HUES6 (cell line): ENCODE measurements at regions not wholly inside any gene's neighbourhood (a gene's known extent, or its start where the extent isn't known, plus 50 kb on each side); places are given as distances from the start of the nearest gene placed in this dataset.
A peak's percentile ranks its signal among the peaks of the same experiment; 100 is the strongest.
"Not testable (repeated sequence)": the region's sequence is repeated elsewhere in the genome, so short reads cannot be mapped to it uniquely, and the experiment has no call there.

Experiments used
- H3K27ac ChIP-seq: 2 replicates; pipeline ENCODE4 v1.7.0; 2013; ENCODE audit warnings: low read depth, mild to moderate bottlenecking, low read length, inconsistent platforms
- H3K27me3 ChIP-seq: 2 replicates; pipeline ENCODE4 v1.6.1; 2013; ENCODE audit warnings: low read length; ENCODE audit not compliant: control insufficient read depth, insufficient read depth
- H3K36me3 ChIP-seq: 2 replicates; pipeline ENCODE4 v1.6.1; 2013; ENCODE audit warnings: low read length; ENCODE audit not compliant: control insufficient read depth, insufficient read depth
- H3K4me1 ChIP-seq: 2 replicates; pipeline ENCODE4 v1.6.1; 2013; ENCODE audit warnings: low read length; ENCODE audit not compliant: control insufficient read depth, insufficient read depth
- H3K4me3 ChIP-seq: 2 replicates; pipeline ENCODE4 v1.5.1; 2013; ENCODE audit warnings: low read depth, low read length
- H3K9ac ChIP-seq: one replicate; pipeline ENCODE4 v1.6.1; 2013; ENCODE audit warnings: mild to moderate bottlenecking, low read length
- H3K9me3 ChIP-seq: 2 replicates; pipeline ENCODE4 v1.6.1; 2013; ENCODE audit warnings: low read depth, low read length; ENCODE audit not compliant: control insufficient read depth, insufficient read depth

DNA sequence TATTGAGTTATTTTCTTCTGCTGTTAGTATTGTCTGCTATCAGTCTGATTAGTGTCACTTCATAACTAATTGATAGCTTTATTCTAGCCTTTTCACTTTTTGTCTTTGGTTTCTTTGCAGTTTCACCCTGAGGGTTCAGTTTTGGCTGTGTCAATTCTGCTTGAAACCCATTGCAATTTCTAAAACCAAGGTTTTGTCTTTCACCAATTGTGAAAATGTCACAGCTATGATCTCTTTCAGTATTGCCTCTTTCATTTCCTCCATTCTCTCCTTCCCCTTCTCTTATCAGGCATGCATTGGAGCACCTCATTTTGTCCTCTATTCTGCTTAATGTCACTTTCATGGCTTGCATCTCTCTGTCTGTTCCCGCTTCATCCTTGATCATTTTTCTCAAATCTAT is 248.1 kb downstream of the YTHDC2 start:
- Histone ChIP-seq H3K27ac (no peak overlapping the region), H3K4me3 (no peak overlapping the region), H3K36me3 (no peaks in the 10 kb centered on the region), H3K9ac (no peak overlapping the region), H3K27me3 (no peaks in the 10 kb centered on the region), H3K9me3 (peaks cover 18% of the 10 kb centered on the region), H3K4me1 (no peaks in the 10 kb centered on the region)

DNA sequence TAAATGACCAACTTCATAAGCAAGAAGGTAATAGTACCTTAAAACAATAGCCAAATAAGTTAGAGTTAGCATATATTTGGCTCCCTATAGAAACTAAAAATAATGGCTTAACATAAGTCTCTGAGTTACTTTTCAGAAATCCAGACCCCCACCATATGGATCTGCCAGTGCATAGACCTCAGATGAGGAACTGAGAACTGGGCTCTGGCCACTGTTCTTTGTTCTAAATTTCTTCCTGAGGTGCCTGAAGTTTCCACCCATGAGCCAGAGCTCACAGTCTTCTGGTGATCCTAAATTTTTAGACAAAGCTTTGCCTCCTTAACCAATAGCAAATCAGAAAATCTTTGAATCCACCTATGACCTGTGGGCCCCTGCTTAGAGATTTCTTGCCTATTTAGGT is 250.9 kb downstream of the YTHDC2 start:
- no peaks in the 10 kb centered on the region for H3K36me3 ChIP-seq
- no peak overlapping the region for H3K27ac ChIP-seq
- no peaks in the 10 kb centered on the region for H3K27me3 ChIP-seq
- no peaks in the 10 kb centered on the region for H3K4me1 ChIP-seq
- H3K9me3 ChIP-seq, result peaks cover 36% of the 10 kb centered on the region
- H3K9ac ChIP-seq, result no peak overlapping the region
- H3K4me3 ChIP-seq, result no peak overlapping the region

DNA sequence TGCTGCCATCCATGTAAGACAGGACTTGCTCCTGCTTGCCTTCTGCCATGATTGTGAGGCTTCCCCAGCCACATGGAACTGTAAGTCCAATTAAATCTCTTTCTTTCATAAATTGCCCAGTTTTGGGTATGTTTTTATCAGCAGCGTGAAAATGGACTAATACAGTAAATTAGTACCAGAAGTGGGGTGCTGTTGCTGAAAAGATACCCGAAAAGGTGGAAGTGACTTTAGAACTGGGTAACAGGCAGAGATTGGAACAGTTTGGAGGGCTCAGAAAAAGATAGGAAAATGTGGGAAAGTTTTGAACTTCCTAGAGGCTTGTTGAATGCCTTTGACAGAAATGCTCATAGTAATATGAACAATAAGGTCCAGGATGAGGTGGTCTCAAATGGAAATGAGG is 253.3 kb downstream of the YTHDC2 start:
- not testable (repeated sequence) for H3K4me3 ChIP-seq, H3K9ac ChIP-seq, H3K36me3 ChIP-seq, H3K4me1 ChIP-seq, H3K27ac ChIP-seq, H3K27me3 ChIP-seq
- H3K9me3 ChIP-seq, result peaks cover 36% of the 10 kb centered on the region

DNA sequence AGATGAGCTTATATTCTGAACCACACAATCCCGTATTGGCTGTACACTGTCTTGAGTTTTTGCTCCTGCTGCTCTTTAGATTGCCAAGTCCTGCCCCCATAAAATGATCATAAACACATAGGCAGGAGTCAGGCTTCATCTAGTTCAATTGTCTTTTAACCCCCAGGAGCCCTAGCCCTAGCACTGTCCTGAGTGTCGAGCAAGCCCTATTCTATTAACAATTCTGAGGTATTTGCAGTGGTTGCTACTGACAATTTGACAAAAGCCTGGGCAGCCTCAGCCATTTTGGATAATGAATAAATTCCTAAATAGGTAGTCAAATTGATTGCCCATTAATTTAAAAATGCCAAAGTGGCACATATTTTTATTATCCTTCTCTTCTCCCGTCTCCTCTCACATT is 257.2 kb downstream of the YTHDC2 start:
- no peak overlapping the region for H3K9ac ChIP-seq
- no peak overlapping the region for H3K27ac ChIP-seq
- no peaks in the 10 kb centered on the region for H3K36me3 ChIP-seq
- peaks cover 32% of the 10 kb centered on the region for H3K9me3 ChIP-seq
- peaks cover under 1% of the 10 kb centered on the region; the same call in 1 of the 2 replicates for H3K4me1 ChIP-seq
- no peaks in the 10 kb centered on the region for H3K27me3 ChIP-seq
- no peak overlapping the region for H3K4me3 ChIP-seq

DNA sequence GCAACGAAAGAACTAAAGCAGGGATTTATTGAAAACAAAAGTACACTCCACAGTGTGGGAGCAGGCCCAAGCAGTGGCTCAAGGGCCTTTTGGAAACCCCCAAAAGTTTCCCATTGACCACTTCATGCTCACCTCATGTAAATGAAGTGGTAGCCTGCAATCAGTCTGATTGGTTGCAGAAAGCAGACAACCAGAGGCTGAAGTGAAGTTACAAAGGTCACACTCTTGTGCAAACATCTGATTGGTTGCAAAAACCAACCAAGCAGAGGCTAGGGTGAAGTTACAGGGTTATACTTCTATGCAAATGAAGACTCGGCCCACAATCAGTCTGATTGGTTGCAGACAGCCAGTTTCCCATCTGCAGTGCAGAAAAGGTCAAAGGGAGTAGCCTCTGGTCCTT is 258.0 kb downstream of the YTHDC2 start:
- Histone ChIP-seq H3K36me3 (no peaks in the 10 kb centered on the region), H3K27me3 (no peaks in the 10 kb centered on the region), H3K4me1 (peaks cover 9% of the 10 kb centered on the region), H3K4me3 (no peak overlapping the region), H3K9me3 (peaks cover 26% of the 10 kb centered on the region), H3K27ac (no peak overlapping the region), H3K9ac (no peak overlapping the region)

DNA sequence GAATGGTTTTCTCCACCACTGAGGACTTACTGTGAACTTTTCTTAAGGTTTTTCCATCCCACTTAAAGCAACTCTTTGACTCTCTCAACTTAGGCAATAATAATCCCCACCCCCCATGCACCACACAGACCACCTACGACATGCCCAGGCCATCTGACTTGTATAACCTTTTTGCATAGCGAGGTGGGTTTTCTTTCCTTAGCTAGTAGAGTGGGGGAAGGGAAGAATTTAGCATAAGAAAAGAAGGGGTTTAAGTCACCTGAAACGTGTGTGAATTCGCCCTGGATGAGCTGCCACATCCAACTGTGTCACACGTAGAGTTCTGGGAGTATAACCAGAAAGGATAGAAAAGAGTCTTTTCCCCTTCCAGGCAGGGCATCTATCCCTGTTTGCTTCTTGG is 262.7 kb downstream of the YTHDC2 start:
- H3K27ac ChIP-seq, result no peak overlapping the region; the same call in 1 of the 2 replicates
- H3K9ac ChIP-seq, result no peak overlapping the region
- H3K9me3 ChIP-seq, result no peaks in the 10 kb centered on the region
- peak overlapping the region; percentile 4; the same call in 1 of the 2 replicates for H3K4me3 ChIP-seq
- peaks cover 19% of the 10 kb centered on the region for H3K4me1 ChIP-seq
- no peaks in the 10 kb centered on the region for H3K36me3 ChIP-seq
- H3K27me3 ChIP-seq, result no peaks in the 10 kb centered on the region

DNA sequence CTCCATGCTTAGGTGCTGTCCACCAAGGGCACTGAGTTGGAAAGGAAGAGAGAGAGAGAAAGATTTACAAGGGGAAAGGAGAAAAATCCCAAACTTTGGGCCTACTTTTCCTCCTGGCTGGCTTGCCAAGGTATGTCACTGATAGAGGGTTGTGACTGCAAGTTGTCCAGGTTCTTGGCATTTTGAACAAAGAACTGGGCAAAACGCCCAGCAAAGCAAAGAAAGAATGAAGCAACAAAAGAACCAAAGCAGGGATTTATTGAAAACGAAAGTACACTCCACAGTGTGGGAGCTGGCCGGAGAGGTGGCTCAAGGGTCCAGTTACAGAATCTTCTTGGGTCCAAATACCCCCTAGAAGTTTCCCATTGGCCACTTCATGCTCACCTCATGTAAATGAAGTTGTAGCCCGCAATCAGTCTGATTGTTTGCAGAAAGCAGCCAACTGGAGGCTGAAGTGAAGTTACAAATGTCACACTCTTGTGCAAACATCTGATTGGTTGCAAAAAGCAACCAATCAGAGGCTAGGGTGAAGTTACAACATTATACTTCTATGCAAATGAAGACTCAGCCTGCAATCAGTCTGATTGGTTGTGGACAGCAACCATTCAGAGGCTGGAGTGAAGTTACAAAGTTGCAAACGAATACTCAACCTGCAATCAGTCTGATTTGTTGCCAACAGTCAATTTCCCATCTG is 263.5 kb downstream of the YTHDC2 start:
- no peak overlapping the region; the same call in 1 of the 2 replicates for H3K27ac ChIP-seq

DNA sequence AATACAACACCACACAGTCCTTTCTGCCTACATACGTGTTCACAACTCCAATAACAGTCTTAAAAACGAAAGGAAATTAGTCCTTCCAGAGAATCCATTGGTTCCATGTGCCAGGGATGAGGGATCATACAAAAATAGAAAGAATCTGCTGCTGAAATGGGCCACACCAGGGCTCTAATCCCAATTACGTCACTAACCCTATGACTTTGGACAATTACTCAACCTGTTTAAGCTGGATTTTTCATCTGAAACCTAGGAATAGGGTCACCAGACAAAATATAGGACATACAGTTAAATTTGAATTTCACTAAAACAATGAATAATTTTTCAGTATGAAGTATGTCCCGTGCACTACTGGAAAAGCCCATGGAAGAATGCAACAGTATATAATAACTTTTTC is 264.7 kb downstream of the YTHDC2 start:
- Histone ChIP-seq H3K36me3 (no peaks in the 10 kb centered on the region), H3K27me3 (no peaks in the 10 kb centered on the region), H3K9ac (no peak overlapping the region), H3K4me1 (peaks cover 19% of the 10 kb centered on the region), H3K9me3 (no peaks in the 10 kb centered on the region), H3K27ac (no peak overlapping the region), H3K4me3 (no peak overlapping the region)

More for the DNA sequence above, 263.5 kb downstream of the YTHDC2 start:
- Histone ChIP-seq H3K9ac (no peak overlapping the region), H3K9me3 (no peaks in the 10 kb centered on the region), H3K4me3 (peak overlapping the region; percentile 4), H3K4me1 (peaks cover 19% of the 10 kb centered on the region), H3K36me3 (no peaks in the 10 kb centered on the region), H3K27me3 (no peaks in the 10 kb centered on the region)

DNA sequence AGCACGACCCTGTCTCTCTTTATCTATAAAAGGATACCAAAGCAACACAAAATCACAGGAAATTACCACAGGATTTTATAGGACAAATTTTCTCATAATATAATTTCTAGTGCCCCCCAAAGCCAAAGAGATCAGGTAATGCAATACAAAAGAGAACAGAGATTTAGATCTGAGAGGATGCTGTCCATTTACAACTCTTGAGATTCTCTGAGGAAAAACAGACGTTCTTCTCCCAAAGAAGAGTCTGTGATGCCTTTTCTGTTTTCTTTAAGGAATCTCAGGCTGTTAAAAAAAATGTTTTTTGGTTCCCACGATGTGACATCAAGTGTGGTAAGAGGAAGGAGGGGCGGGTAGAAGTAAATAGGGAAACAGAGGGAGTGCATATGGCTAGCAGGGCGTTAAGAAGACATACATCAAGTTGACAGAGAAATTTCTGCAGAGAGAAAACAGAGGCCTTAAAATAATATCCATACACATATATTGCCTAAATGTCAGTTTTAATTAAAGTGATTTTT is 274.7 kb downstream of the YTHDC2 start:
- H3K27ac ChIP-seq, result no peak overlapping the region
- no peaks in the 10 kb centered on the region for H3K27me3 ChIP-seq
- no peaks in the 10 kb centered on the region for H3K36me3 ChIP-seq
- no peaks in the 10 kb centered on the region for H3K9me3 ChIP-seq
- H3K4me1 ChIP-seq, result no peaks in the 10 kb centered on the region
- no peak overlapping the region for H3K9ac ChIP-seq
- no peak overlapping the region for H3K4me3 ChIP-seq

DNA sequence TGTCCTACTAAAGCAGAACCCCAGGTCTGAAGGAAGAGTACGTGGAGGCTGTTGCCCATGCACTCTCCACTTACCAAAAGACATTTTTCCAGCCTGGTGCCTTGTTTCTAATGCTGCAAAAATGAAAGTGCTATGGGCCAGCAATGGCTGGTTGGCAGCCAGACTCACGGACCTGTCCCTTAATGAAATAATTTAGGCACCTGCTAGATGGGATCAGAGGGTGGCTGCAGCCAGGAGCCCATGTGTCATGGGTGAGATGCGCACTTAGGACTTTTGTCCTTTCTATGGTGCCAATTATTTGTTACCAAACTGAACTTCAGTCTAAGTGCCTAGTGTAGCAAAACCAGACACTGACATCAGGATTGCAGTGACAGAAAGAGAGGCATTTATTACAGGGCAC is 276.3 kb downstream of the YTHDC2 start:
- no peaks in the 10 kb centered on the region for H3K27me3 ChIP-seq
- no peaks in the 10 kb centered on the region for H3K9me3 ChIP-seq
- no peak overlapping the region for H3K27ac ChIP-seq
- no peak overlapping the region for H3K9ac ChIP-seq
- no peaks in the 10 kb centered on the region for H3K4me1 ChIP-seq
- H3K4me3 ChIP-seq, result no peak overlapping the region
- H3K36me3 ChIP-seq, result no peaks in the 10 kb centered on the region

DNA sequence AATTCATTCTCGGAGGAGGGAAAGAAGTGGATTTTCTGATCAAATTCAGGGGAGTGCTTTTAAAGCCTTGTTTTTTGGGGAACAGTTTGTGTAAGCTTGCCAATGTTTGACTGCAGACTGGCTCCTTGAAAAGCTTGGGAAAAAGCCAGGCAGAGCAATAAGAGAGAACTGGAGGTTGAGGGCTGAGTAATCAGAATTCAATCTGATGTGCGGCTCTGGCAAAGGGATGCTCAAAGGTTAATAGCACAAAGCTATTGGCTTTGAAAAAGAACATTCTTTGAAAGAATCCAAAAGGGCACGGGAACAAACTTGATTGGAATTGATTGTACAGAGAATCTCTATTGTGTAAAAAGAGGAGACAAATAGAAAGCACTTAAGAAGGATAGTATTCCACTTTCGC is 279.3 kb downstream of the YTHDC2 start:
- H3K27me3 ChIP-seq, result no peaks in the 10 kb centered on the region
- no peaks in the 10 kb centered on the region for H3K9me3 ChIP-seq
- H3K9ac ChIP-seq, result no peak overlapping the region
- H3K36me3 ChIP-seq, result no peaks in the 10 kb centered on the region
- H3K4me3 ChIP-seq, result no peak overlapping the region
- no peaks in the 10 kb centered on the region for H3K4me1 ChIP-seq
- no peak overlapping the region for H3K27ac ChIP-seq
